Liver (tissue), 3 donors: ENCODE measurements at regions not wholly inside any gene's neighbourhood (a gene's known extent, or its start where the extent isn't known, plus 50 kb on each side); places are given as distances from the start of the nearest gene placed in this dataset.

Experiments
- CTCF ChIP-seq: fragments of 150-350 bp; IDR thresholded peaks from 2 replicates; pipeline ENCODE4 v1.5.1; 2017; ENCODE audit warnings: improper control_type of control experiment, low read depth, low read length; ENCODE audit not compliant: missing input control
- GABPA ChIP-seq, 2 donors: IDR thresholded peaks in 1 of 2; conservative IDR thresholded peaks in 1 of 2; 2 replicates each; pipeline ENCODE4 v1.6.1; 2016; ENCODE audit warnings: antibody characterized with exemption in 2 of 2, mild to moderate bottlenecking in 1 of 2, moderate library complexity in 1 of 2
- MAX ChIP-seq: IDR thresholded peaks from 2 replicates; pipeline ENCODE4 v1.6.1; 2016; ENCODE audit warnings: antibody characterized with exemption
- RAD21 ChIP-seq, 2 donors: IDR thresholded peaks; 2 replicates each; pipeline ENCODE4 v1.6.1; 2016; ENCODE audit warnings: antibody characterized with exemption in 2 of 2, mild to moderate bottlenecking in 2 of 2
- donor health status: healthy.
- donor health status: healthy.

GRCh38 chr6:167409079-167409478 lies 84.2 kb downstream of the TTLL2 start:
- TF ChIP-seq RAD21 (IDR thresholded peaks at IDR 0.05) (no peak), CTCF (no peak), GABPA (IDR thresholded peaks at IDR 0.05 in 1 of 2, conservative IDR thresholded peaks at IDR 0.05 in 1 of 2) (no peak), MAX (no peak)
